HCT116 (cell line): ENCODE measurements at regions not wholly inside any gene's neighbourhood (a gene's known extent, or its start where the extent isn't known, plus 50 kb on each side); places are given as distances from the start of the nearest gene placed in this dataset.

Source experiments
- ATAC-seq: fragments of 200-7000 bp; cut with Tn5 transposase; 2 replicates; pipeline ENCODE4 v1.9.1; 2020; ENCODE audit warnings: mild to moderate bottlenecking, moderate library complexity
- BruUV-seq: library from RNA; stranded (reverse); fragments of 400-500 nt; replicated peaks from 2 replicates; lab custom pipeline; 2021; lab: Mats Ljungman, UMichigan
- CTCF ChIA-PET: fragments of 300-600 bp; sonication (Branson Sonifier 250); formaldehyde crosslinking; loops from one replicate; lab custom pipeline; 2021; ENCODE audit warnings: antibody characterized with exemption; lab: Charles Lee
- POLR2A ChIA-PET: fragments of 300-600, 350-600 bp; sonication (Branson Sonifier 250); formaldehyde crosslinking; loops from one replicate; lab custom pipeline; 2021; ENCODE audit warnings: antibody characterized with exemption; lab: Charles Lee
- RAD21 ChIA-PET, 2 experiments: fragments of 300-600 bp; sonication (Branson Sonifier 250); formaldehyde crosslinking; loops; one replicate each; lab custom pipeline; 2023; ENCODE audit warnings: low total read pairs in 2 of 2; ENCODE audit not compliant: uncharacterized antibody in 2 of 2, unreplicated experiment in 2 of 2, low non-redundant PET in 1 of 2; lab: Charles Lee
- DNase-seq: peaks from one replicate; pipeline ENCODE4 v3.0.0-alpha.2; 2010; ENCODE audit warnings: low read depth, low spot score
- H2AFZ ChIP-seq: fragments of 200-600 bp; shearing (Covaris generic), sonication (generic); 2 replicates; pipeline ENCODE4 v1.6.1; 2017; ENCODE audit warnings: low read depth, mixed run types, mixed read lengths, antibody characterized with exemption, low read length; ENCODE audit not compliant: poor library complexity, severe bottlenecking
- H3K27ac ChIP-seq: 2 replicates; pipeline ENCODE4 v1.5.1; 2012; ENCODE audit warnings: low read depth, low read length
- H3K27me3 ChIP-seq: fragments of 200-600 bp; sonication (generic); 2 replicates; pipeline ENCODE4 v1.6.1; 2016; ENCODE audit warnings: mixed run types, low read length, mixed read lengths; ENCODE audit not compliant: insufficient read depth
- H3K36me3 ChIP-seq, 2 experiments: fragments of 200-500 bp in 1 of 2; fragments of 200-600 bp in 1 of 2; sonication (Bioruptor generic) in 1 of 2; sonication (generic) in 1 of 2; 2 replicates each; pipeline versions ENCODE4 v1.5.1 to v1.6.1; 2014 to 2016; ENCODE audit warnings: low read length in 2 of 2, inconsistent platforms in 1 of 2, mixed read lengths in 1 of 2, mixed run types in 1 of 2; ENCODE audit not compliant: insufficient read depth in 2 of 2, control insufficient read depth in 1 of 2
- H3K4me1 ChIP-seq, 2 experiments: fragments of 200-600 bp in 1 of 2; sonication (generic) in 1 of 2; 2 replicates each; pipeline versions ENCODE4 v1.5.1 to v1.6.1; 2012 to 2017; ENCODE audit warnings: low read length in 2 of 2, inconsistent platforms in 1 of 2, mild to moderate bottlenecking in 1 of 2, mixed read lengths in 1 of 2, mixed run types in 1 of 2, moderate library complexity in 1 of 2; ENCODE audit not compliant: insufficient read depth in 2 of 2, control insufficient read depth in 1 of 2
- H3K4me2 ChIP-seq: fragments of 200-600 bp; sonication (generic); 2 replicates; pipeline ENCODE4 v1.6.1; 2017; ENCODE audit warnings: mixed run types, low read length, mixed read lengths
- H3K4me3 ChIP-seq, 2 experiments: fragments of 200-600 bp in 1 of 2; sonication (generic) in 1 of 2; replicated peaks in 1 of 2; 2 replicates each; pipeline ENCODE4 v1.5.1; 2011 to 2016; ENCODE audit warnings: low read length in 2 of 2, control low read depth in 1 of 2, low read depth in 1 of 2, mild to moderate bottlenecking in 1 of 2, mixed read lengths in 1 of 2, mixed run types in 1 of 2
- H3K79me2 ChIP-seq: fragments of 200-600 bp; sonication (generic); 2 replicates; pipeline ENCODE4 v1.6.1; 2017; ENCODE audit warnings: mild to moderate bottlenecking, mixed run types, low read length, moderate library complexity, mixed read lengths; ENCODE audit not compliant: insufficient read depth
- H3K9ac ChIP-seq: fragments of 200-600 bp; sonication (generic); 2 replicates; pipeline ENCODE4 v1.6.1; 2016; ENCODE audit warnings: low read length, mixed read lengths
- H3K9me2 ChIP-seq: fragments of 200-600 bp; sonication (generic), shearing (Covaris generic); 2 replicates; pipeline ENCODE4 v1.6.1; 2017; ENCODE audit warnings: mixed run types, mild to moderate bottlenecking, moderate library complexity; ENCODE audit not compliant: insufficient read depth
- H3K9me3 ChIP-seq, 2 experiments: fragments of 200-500 bp in 1 of 2; fragments of 200-600 bp in 1 of 2; sonication (Bioruptor generic) in 1 of 2; sonication (generic) in 1 of 2; 2 replicates each; pipeline ENCODE4 v1.6.1; 2014 to 2017; ENCODE audit warnings: low read length in 2 of 2, mixed read lengths in 2 of 2, inconsistent platforms in 1 of 2, low read depth in 1 of 2, mild to moderate bottlenecking in 1 of 2, mixed run types in 1 of 2, moderate library complexity in 1 of 2; ENCODE audit not compliant: control insufficient read depth in 1 of 2, insufficient read depth in 1 of 2
- H4K20me1 ChIP-seq: fragments of 200-600 bp; sonication (generic), shearing (Covaris generic); 2 replicates; pipeline ENCODE4 v1.6.1; 2017; ENCODE audit warnings: mixed run types, mild to moderate bottlenecking, moderate library complexity; ENCODE audit not compliant: insufficient read depth
- CBX3 ChIP-seq: IDR thresholded peaks from 2 replicates; pipeline ENCODE4 v1.6.1; 2012; ENCODE audit warnings: low read depth
- CEBPB ChIP-seq: IDR thresholded peaks from 2 replicates; pipeline ENCODE4 v1.6.1; 2012; ENCODE audit warnings: low read depth
- EZH2 ChIP-seq: fragments of 200-600 bp; sonication (generic); IDR thresholded peaks from 2 replicates; pipeline ENCODE4 v1.6.1; 2017; ENCODE audit warnings: antibody characterized with exemption, mixed run types
- EZH2phosphoT487 ChIP-seq: fragments of 200-600 bp; IDR thresholded peaks from 2 replicates; pipeline ENCODE4 v1.6.1; 2018; ENCODE audit warnings: antibody characterized with exemption, borderline replicate concordance
- FOSL1 ChIP-seq: IDR thresholded peaks from 2 replicates; pipeline ENCODE4 v1.6.1; 2012; ENCODE audit warnings: low read depth
- JUND ChIP-seq: IDR thresholded peaks from 2 replicates; pipeline ENCODE4 v1.6.1; 2012
- MAX ChIP-seq: IDR thresholded peaks from 2 replicates; pipeline ENCODE4 v1.6.1; 2012
- POLR2A ChIP-seq: IDR thresholded peaks from 2 replicates; pipeline ENCODE4 v1.7.0; 2011; ENCODE audit warnings: borderline replicate concordance; ENCODE audit not compliant: insufficient read depth, insufficient read length; ENCODE audit errors: extremely low read depth
- REST ChIP-seq: IDR thresholded peaks from 2 replicates; pipeline ENCODE4 v1.6.1; 2012; ENCODE audit warnings: low read depth
- SP1 ChIP-seq: IDR thresholded peaks from 2 replicates; pipeline ENCODE4 v1.6.1; 2012; ENCODE audit warnings: low read depth
- TCF7L2 ChIP-seq: IDR thresholded peaks from 2 replicates; pipeline ENCODE4 v1.7.0; 2011; ENCODE audit warnings: borderline replicate concordance, inconsistent platforms; ENCODE audit not compliant: insufficient read depth, insufficient read length; ENCODE audit errors: extremely low read depth
- ZFX ChIP-seq: fragments of 450-650 bp; IDR thresholded peaks from 2 replicates; pipeline ENCODE4 v1.6.1; 2017
- ZNF274 ChIP-seq: fragments of 200-500 bp; sonication (Bioruptor generic); IDR thresholded peaks from 2 replicates; pipeline ENCODE4 v1.6.1; 2014; ENCODE audit warnings: mild to moderate bottlenecking, low read depth, low read length, inconsistent platforms
- intact Hi-C: fragments of 100-400 bp; cut with micrococcal nuclease; formaldehyde crosslinking; loops from 2 replicates; pipeline ENCODE4 v1.10.0; 2022

GRCh38 chr1:220954321-220955075, 75.3 kb downstream of the HLX start (continued):
- TF ChIP-seq REST (no peak), EZH2 (no peak), POLR2A (no peak), CBX3 (no peak), FOSL1 (no peak), ZFX (no peak), ZNF274 (no peak), MAX (no peak)

- H3K9me3 ChIP-seq = peaks cover 0 to 4% of the 10 kb centered on the region in 2 experiments; a peak in 1 of 4 replicates
- H3K79me2 ChIP-seq = no peaks in the 10 kb centered on the region
- no peak overlapping the region for H3K27ac ChIP-seq
- no peaks in the 10 kb centered on the region for H4K20me1 ChIP-seq
- RAD21 ChIA-PET = no interaction called here
- H3K9me2 ChIP-seq = no peaks in the 10 kb centered on the region
- TF ChIP-seq MAX (no peak), TCF7L2 (no peak), JUND (no peak), EZH2phosphoT487 (no peak), REST (no peak), SP1 (no peak), CEBPB (no peak), POLR2A (no peak)
- intact Hi-C loops = no loop called here
- H3K9ac ChIP-seq = no peak overlapping the region
- H3K4me1 ChIP-seq = no peaks in the 10 kb centered on the region
- ATAC-seq (no peak), DNase-seq (no peak)
- no peak overlapping the region for H3K4me2 ChIP-seq
- no TSS peak for BruUV-seq
- H3K4me3 ChIP-seq = no peak overlapping the region
- no peaks in the 10 kb centered on the region for H3K27me3 ChIP-seq
- no peaks in the 10 kb centered on the region for H3K36me3 ChIP-seq
- CTCF ChIA-PET = no interaction called here
- POLR2A ChIA-PET = no interaction called here
- no peak overlapping the region for H2AFZ ChIP-seq
Measured at GRCh38 chr1:220955116-220955515, 75.9 kb downstream of the HLX start.
